ENCODE measurements at regions not wholly inside any gene's neighbourhood (a gene's known extent, or its start where the extent isn't known, plus 50 kb on each side); places are given as distances from the start of the nearest gene placed in this dataset.

DNA sequence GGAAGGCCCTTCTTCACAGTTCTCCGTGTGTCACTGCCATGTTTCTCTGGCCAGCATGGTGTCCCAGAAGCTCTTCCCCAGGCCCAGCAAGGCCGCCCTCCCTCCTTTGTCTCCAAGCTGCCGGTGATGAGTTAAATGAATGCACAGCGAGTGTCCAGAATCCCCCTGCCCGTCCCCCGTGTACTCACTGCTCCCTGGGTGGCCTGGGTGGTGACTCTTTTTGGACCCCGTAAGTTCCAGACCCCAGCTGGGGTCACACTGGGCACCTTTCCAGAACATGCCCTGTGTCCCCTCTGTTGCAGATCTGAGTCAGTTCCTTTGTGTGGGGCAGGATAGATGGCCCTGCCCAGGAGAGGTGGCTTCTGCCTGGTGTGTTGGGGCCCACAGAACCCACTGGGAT is 95.0 kb downstream of the MRPL36 start:
- DNase-seq: no peak

DNA sequence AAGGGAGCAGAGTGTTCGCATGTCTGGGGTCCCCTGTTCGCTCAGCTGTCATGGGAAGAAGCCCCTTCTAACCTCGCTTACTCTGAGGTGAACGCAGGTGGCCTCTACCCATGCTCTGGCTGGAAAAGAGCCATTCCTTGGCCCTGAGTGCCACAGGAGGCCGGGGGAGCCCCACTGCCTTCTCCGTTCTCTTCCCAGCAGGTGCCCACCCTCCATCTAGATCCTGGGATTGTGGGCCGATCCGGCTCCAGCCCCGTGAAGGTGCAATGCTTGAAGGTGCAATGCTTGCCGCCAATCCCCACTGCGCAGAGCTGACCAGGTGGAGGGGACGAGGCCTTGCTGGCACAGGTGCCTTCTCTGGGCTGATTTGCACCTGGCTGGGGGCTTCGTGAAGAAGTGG is 95.4 kb downstream of the MRPL36 start:
- DNase-seq: no peak

DNA sequence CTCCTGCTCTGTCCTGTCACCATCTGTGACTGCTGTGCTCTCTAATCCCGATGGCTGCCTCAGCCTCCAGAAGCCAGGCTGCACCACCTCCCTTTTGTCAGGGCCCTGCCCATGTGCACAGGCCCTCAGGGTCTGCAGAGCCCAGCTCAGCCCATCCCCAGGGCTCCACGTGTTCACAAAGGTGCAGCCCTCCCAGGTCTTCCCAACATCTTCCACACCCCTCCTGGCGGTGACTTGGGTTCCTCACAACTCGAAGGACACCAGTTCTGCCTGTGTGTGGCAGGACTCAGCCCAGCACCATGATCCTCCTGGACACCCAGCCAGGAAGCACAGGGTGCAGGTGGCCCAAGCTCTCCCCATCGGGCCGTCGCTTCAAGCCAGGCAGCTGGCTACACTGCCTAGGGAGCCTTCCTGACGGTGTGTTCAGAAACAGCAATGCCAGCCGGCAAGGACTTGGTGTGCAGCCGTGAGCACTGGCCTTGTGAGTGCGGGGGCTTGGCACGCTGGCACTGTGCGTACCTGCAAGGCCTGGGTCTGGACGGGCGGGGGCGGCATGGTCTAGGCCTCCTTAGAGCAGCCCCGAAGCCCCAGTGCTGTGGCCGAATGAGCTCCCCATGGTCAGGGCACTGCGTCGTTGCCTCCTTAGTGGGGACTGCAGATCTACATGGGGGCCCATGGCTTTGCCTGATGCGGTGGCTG is 96.1 kb downstream of the MRPL36 start:
- no peak for DNase-seq

DNA sequence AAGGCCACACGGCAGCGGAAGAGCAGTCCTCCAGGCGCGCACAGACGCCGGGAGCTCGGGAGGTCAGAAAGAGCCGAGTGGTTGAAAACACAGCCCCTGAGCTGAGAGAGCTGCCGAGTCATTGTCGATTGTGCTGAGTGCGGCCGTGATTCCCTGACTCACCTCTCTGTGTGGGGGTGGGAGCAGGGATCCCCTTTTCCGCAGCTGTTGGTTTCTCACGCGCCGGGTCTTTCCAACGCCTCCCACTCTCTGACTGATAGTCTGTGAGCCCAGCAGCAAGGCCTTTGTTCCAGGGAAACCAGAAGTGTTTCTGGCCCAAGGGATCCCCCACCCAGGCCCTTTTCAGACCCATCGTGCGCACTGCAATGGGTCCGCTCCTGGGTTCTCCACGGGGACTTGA is 97.3 kb downstream of the MRPL36 start:
- no peak for DNase-seq

DNA sequence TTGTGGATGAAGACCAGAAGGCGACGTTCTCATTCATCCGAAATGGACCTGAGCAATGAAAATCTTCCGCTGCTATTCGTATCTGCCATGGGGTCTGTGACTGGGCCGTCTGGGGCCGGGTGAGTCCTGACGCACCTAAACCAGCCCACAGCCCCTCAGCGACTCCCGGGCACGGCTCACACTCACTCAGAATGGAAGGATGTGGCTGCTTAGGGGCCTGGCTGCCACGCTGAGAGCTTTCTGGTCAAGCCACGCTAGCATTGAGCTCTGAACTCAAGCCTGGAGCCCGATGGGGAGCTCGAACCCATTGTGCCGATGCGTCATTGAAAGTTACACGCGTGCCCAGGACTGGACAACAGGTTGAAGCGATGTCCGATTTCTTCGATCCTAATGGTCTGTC is 97.8 kb downstream of the MRPL36 start:
- no peak for DNase-seq

DNA sequence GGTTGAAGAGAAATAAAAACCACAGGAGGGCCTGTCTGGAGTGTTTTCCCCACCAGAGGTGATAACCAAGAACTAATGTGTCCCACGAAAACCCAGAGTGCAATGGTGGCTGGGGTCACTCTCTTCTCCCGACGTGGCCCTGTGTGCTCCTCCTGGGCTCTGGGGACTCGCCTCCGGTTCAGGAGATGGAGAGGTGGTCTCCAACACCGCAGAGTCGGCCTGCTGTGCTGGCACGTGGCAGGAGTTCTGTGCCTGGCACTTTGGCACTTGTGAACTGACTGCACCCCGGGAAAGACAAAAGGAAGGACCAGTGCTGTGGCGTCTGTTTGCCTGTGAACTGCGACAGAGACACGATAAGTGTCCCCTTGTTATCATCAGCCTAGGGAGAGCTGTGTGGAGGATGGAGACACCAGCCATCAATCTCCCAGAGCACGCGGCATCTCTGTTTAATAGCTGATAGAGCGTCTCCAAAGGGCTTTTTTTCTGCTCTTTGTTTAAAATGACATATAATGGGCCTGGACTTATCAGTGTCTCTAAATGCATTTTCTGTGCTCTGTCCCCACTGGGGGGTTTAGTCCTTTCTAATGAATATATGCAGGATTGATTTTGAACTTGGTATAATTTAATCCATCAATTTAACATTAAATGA is 98.3 kb downstream of the MRPL36 start:
- no peak for DNase-seq

DNA sequence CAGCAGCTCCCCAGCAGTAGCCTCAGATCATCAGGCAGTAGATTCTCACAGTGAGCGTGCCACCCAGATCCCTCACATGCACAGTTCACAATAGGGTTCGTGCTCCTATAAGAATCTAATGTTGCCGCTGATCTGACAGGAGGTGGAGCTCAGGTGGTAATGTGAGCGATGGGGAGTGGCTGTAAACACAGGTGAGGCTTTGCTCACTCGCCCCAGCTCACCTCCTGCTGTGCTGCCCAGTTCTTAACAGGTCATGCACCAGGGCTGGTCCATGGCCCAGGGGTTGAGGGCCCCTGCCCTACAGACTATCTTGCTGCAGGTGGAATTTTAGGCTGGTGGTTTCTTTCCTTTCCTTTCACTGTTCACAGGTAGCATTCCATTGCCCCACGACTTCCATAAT is 100.2 kb downstream of the MRPL36 start:
- DNase-seq: no peak

DNA sequence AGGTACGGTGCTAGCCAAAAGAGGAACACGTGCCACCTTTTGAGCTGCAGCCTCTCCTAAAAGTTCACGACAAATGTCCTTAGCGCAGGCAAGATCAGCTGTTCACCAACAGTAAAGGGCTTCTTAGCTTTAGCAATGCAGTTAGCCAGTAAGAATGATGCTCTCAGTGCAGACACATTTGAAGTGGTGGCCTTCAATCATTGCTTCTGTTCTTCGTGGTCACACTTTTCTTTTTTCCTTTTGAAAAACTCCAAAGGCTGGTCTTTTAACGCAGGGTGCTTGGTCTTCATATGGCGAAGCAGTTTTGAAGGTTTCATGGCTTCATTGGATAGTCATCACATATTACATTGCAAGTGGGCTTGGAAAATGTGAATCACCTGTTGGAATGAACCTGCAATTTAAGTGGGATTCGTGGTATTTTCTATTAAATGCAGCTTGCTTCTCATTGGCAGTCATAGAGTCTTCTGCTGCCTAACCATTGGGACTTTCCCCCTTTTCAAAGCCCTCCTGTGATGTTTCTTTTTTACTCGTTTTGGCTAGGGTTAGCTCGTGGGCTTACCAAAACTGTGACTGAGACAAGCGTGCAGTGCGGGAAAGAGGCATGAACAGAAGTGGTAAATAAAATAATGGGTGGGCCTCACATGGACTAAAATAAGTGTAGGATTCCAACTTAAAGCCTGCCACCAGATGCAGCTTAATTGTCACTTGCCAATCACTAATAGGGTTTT is 100.9 kb downstream of the MRPL36 start:
- no peak for DNase-seq

DNA sequence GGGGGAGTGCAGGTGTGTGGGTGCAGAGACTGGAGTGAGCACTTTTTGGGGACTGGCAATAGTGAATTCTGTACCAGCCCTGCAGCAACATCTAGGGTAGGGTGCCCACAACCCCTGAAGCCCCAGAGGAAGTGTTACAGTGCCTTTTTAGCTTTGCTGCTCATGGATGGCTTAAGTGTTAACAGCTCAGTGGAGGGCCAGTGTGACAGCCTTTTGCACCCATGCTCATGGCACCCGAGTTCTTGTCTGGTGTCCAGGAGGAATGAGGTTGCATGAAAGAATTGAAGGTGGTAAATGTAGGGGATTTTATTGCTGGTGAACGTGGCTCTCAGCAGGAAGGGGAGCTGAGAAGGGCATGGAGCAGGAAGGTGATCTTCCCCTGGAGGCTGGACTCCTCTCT is 107.3 kb downstream of the MRPL36 start:
- no peak for DNase-seq

DNA sequence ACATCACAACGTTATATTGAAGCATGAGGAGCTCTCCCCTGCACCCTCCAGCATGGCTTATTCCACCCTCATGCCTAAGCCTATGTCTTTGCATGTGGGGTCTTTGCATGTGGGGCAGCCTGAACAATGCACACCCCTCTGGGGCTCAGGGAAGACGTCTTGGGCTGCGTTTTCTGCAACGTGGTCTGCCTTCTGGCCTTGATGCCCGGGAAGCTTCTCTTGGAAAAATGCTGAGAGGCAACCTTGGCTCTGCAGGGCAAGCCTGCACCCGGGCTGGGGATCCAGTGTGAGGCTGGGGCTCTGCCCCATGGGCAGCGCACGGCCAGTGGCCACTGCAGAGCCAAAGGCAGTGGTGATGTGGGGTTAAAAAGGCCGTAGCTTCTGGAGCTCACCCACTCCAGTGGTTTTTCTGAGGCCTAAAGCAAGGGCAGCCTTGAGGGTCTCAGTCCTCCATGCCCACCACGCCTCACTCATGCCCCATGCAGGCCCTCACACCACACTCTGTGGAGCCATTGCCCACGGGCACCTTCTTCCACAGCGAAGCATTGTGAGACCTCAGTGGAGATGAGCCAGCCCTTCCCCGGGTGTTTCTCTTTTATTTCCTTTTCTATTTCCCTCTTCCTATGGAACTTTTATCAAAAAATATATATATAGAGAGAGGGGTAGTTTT is 112.2 kb downstream of the MRPL36 start:
- no peak for DNase-seq

DNA sequence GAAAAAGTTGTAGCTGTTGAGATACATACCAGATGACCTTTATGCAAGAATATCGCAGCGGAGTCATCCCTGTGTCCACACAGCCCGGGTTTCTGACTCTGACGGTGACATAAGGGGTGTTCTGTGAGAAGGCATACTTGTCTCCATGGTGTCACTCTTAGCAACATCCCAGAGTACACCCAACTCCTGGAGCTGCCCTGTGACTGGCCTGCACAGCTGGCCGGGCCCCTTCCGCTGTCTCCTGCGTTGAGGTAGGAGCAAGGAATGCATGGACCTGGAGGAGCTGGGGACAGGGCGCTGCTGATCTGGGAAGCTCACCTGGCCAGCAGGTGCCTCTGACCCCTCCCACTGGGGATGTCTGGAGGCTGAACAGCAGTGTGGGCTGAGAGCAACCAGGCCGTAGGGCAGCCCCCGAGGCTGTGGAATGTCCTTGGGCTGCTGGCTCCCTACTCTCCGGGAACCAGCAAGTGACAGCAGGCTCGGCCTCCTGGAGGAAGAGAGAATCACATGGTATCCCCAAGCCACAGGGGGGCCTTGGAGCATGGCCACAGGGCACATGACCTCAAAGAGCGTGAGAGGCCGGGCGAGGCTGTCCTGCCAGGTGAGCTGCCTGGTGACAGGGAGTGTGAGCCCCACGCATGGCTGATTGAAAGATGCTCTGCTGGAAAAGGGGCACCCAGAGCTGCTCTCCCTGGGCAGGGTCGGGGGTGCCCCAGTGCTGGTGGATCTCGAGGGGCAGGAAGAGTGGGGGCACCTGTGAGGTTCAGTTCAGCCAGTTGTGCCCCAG is 113.4 kb downstream of the MRPL36 start:
- DNase-seq: no peak

DNA sequence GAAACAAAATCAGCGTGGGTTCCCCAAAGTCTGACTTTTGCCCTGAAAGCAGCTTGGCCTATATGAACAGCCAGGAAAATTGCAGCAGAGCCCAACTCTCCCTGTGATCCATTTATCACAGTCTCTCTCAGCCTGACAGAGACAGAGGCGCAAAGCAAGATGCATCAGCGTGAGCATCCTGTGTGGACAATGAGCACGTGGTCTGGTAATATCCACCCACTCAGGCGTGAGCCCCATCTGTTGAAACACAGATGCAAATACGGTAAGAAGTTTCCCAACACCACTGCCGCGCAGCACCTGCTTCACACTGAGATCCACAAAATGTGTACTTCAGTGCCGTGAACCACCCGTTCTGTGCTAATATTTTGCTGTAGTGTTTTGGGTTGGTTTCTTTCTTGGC is 114.6 kb downstream of the MRPL36 start:
- no peak for DNase-seq

DNA sequence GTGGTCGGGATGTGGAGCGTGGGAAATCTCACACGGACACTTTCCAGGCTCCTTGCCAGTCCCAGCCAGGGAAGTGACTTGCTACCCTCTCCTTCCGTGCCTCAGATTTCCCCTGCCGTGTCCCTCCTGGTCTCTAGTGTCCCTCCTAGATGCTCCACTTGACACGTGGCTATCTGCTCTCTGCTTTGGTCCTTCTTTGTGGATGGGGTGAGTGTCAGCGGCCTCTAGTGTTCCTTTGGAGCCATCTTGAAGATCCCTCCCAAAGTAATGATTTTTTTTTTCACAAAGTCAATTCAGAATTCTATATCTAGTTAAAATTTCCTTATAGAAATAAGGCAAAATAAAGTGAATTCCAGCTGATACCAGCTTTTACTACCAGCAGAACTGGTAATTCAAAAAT is 117.7 kb downstream of the MRPL36 start:
- no peak for DNase-seq

DNA sequence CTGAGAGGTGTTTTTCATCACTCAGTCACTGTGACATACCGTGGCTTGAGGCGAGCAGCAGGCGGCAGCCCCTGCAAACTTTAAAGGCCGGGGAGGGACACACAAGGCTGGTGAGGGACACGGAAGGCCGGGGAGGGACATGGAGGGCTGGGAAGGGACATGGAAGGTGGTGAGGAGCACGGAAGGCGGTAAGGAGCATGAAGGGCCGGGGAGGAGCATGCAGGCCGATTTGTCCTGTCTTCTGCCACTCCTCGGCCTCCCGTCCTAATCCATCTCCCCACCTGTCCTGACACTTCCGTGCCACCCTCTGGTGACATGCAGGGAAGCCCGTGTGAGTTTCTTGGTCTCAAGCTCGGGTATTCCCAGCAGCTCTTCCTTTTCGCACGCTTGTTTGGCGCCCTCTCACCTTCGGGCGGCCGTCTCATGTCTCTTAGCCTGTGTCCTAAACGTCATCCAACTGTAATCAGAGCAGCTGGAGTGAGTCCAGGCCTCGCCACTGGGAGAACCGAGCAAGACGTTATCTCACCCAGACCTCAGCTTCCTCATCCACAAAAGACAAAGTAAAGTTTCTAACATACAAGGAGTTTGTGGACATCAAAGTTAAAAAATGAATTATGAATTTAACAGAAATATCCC is 126.5 kb downstream of the MRPL36 start:
- DNase-seq: no peak

DNA sequence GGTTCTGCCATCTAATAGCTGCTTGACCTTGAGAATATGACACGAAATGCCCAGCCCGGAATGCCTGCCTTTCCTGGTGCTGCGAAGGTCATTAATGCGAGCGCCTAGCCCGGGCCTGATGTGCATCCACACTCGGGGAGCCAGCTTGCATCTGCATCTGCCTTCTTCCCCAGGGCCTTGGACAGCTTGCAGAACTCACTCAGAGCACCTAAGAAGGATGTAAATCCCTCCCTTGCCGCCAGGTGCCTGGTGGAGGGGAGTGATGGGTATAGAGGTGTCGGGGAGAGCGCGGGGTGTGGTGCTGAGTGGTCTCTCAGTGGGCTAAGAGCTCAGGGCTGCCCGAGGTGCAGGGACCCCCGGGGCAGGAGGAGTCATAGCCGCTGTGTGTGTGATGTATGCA is 127.2 kb downstream of the MRPL36 start:
- no peak for DNase-seq

DNA sequence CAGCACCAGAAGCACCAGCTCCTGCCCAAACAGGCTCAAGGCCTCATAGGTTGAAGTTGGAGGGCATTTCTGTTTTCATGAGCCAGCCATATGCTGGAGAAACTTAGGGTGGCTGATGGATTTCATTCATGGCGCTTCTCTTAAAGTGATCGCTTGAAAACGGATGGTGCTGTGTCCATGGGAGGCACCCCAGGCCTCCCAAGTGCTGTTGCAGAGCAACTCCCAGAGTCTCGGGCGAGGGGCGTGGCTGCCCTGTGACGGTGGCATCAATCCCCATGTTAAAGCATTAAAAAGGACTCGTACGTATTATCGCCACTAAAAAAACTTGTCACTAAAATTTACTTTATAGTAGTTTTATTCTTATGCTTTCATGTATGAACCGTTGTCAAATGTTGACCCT is 128.3 kb downstream of the MRPL36 start:
- DNase-seq: no peak

DNA sequence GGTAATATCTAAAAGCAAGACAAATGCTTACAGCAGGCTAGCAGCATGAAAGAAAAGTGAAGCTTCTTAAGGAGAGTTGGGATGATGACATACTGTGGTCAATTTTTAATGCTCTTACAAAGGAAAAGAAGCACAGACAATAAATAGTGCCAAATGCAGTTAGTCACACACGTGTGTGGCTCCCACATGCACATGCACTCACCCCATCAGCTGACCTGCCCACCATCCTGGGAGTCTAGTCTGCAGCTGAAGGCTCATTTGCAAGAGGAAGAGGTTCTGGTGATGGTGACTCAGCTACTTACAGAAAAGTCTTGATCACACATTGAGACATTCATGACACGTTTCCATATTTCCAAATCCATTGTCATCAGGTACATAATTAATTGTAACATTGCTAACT is 129.3 kb downstream of the MRPL36 start:
- DNase-seq: no peak

DNA sequence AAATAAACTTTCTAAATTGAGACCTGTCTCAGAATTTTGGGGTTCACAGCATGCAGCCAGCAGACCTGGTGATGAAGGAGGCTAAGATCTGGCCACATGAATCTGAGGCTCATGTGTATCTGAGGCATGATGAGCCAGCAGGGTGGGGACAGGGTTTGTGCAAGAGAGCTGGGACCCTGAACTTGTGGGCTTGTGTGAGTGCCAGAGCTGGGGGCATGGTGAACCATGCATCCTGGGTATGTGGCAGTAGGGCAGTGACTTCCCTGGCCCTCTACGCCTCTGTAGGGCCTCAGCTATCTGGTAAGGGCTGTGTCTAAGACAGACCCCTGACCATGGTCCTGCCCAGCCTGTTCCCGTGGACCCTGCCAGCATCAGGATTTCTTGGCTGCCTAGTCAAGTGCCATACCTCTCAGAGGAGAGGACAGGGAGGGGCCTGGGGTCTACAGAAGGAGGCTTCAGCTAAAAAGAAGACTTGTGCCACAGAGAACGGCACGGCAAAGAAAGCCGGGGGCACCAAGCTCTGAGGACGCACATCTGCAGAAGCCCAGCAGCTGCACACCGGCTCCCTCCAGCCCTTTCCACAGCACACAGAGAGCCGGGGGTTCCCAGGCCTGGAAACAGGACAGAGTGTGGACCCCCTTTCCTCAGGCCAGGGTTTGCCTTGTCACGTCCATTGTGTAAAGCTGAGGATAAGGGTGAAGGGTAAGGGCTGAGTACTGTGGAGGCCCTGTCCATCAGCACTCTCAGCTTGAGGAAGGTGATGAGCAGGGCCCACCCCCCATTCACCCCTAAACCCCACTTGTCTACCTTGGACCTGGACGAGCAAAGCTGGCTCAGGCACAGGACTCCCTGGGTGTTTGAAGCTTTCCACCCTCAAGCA is 130.1 kb downstream of the MRPL36 start:
- no peak for DNase-seq

DNA sequence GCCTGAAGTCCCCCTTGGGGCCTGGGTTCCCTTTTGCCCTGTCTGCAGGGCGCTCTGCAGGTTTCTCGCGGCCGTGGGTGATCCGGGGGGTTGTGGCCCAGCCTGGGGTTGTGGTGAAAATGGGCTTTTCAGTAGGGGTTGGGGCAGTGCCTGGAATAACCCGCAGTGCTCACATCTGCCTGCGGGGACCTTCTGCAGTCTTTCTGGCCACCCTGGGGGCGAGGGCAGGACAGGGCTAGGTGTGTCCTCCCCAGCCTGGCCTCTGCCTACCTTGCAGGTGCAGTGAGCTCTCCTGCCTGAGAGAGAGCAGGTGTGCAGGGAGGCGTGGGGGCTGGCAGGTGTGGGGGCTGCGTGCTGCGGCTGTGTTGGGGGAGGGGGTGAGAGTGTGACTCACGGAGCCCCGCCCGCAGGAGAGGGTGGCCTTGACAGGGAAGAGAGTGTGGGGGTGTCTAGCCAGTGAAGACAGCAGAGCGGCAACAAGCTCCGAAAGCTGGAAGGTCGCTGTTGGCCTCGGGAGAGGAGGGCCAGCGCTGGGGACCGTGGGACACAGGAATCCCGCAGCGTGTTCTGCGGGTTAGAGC is 131.4 kb downstream of the MRPL36 start:
- no peak for DNase-seq

DNA sequence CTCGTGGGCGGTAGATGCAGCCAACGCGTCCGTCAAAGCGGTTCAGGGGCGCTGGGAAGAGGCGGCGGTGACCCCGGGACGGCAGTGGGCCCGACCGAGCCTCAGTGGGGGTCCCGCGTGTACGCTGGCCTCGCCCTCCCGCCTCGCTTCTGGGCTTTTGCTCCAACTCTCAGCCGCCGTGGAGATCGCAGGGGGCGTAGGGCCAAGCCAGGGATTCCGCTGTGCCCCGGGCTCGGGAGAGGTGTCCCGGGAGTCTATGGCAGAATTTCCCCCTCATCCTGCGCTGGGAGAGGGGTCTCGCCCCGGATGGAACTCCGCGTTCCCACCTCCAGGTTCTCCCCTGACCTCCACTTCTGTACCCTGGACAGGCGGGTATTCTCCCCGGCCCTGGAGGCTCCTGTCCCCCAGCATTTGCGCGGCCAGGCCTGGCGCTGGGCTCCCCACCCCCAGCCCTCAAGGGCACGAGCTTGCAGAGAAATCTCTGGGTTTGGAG is 131.9 kb downstream of the MRPL36 start:
- DNase-seq: no peak
